SK-N-MC (cell line): ENCODE measurements at regions not wholly inside any gene's neighbourhood (a gene's known extent, or its start where the extent isn't known, plus 50 kb on each side); places are given as distances from the start of the nearest gene placed in this dataset.

Experiments used
- EZH2 ChIP-seq: fragments of 200-600 bp; sonication (generic); IDR thresholded peaks from one replicate; pipeline ENCODE4 v1.6.1; 2017; ENCODE audit warnings: antibody characterized with exemption
- FOXP2 ChIP-seq: optimal IDR thresholded peaks from 2 replicates; pipeline ENCODE3; 2011; ENCODE audit warnings: mild to moderate bottlenecking, moderate library complexity; ENCODE audit not compliant: insufficient read depth; ENCODE audit errors: extremely low read length, control extremely low read depth
- POLR2AphosphoS5 ChIP-seq: IDR thresholded peaks from 2 replicates; pipeline ENCODE4 v1.6.1; 2012; ENCODE audit warnings: mild to moderate bottlenecking, low read depth, low read length, borderline replicate concordance

DNA sequence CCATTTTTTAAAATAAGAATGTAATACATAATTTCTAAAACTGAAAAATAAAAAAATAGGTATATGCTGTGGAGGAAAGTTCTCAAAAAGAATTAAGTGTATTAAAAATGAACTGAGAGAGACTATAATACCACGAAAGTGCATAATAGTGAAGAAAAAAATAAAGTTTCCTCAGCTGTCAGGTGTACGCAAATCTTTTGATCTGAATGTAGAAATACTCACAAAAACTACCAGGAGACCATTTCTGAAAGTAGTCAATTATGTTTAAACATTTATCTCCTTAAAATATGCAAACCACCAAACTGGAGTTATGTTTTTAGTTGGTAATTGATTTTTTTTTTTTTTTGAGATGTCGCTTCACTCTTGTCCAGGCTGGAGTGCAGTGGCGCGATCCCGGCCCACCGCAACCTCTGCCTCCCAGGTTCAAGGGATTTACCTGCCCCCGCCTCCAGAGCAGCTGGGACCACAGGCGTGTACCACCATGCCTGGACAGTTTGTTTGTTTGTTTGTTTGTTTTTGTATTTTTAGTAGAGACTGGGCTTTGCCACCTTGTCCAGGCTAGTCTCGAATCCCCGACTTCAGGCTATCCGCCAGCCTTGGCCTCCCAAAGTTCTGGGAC is 1169.2 kb upstream of the B3GALT2 start:
- TF ChIP-seq EZH2 = no peak
- no peak for TF ChIP-seq POLR2AphosphoS5
- no peak for TF ChIP-seq FOXP2
